HepG2 (cell line): ENCODE measurements at regions not wholly inside any gene's neighbourhood (a gene's known extent, or its start where the extent isn't known, plus 50 kb on each side); places are given as distances from the start of the nearest gene placed in this dataset.

Experiments
- ATAC-seq: fragments of 200-7000 bp; cut with Tn5 transposase; 3 replicates; pipeline ENCODE4 v1.9.1; 2020; ENCODE audit warnings: mild to moderate bottlenecking, moderate library complexity
- BruUV-seq: library from RNA; stranded (reverse); fragments of 400-500 nt; replicated peaks from 2 replicates; lab custom pipeline; 2021; lab: Mats Ljungman, UMichigan
- CTCF ChIA-PET: fragments of 300-600 bp; formaldehyde crosslinking; extraction: SDS; loops from one replicate; lab custom pipeline; 2021; ENCODE audit warnings: low total read pairs, inconsistent platforms, low intra/inter-chr PET ratio; lab: Yijun Ruan, JAX
- POLR2A ChIA-PET: fragments of 350-600 bp; sonication (Branson Sonifier 250); formaldehyde crosslinking; loops from one replicate; lab custom pipeline; 2020; ENCODE audit warnings: antibody characterized with exemption, inconsistent platforms; lab: Yijun Ruan, JAX
- DNase-seq: peaks from one replicate; pipeline ENCODE4 v3.0.0-alpha.2; 2015; ENCODE audit warnings: low spot score
- FAIRE-seq: peaks from 3 replicates; lab custom pipeline; 2011; peaks lifted over from hg19 to GRCh38; lab: Jason Lieb, UNC
- H2AFZ ChIP-seq: one replicate; pipeline ENCODE4 v1.6.1; 2011; ENCODE audit warnings: low read length, inconsistent platforms
- H3K27ac ChIP-seq: fragments of 300-600 bp; 3 replicates; pipeline ENCODE4 v1.8.0; 2011; ENCODE audit warnings: mixed run types, mild to moderate bottlenecking, mixed read lengths, low read length, inconsistent platforms; ENCODE audit not compliant: insufficient read depth; ENCODE audit errors: extremely low read length
- H3K27me3 ChIP-seq, 2 experiments: fragments of 200-600 bp in 1 of 2; 2 replicates in 1 of 2; 3 replicates in 1 of 2; pipeline versions ENCODE4 v1.6.0 to v1.8.0; 2011; ENCODE audit warnings: low read length in 2 of 2, mild to moderate bottlenecking in 2 of 2, moderate library complexity in 2 of 2, inconsistent platforms in 1 of 2; ENCODE audit not compliant: insufficient read depth in 2 of 2, control insufficient read depth in 1 of 2
- H3K36me3 ChIP-seq, 2 experiments: fragments of 200-600 bp in 1 of 2; replicated peaks in 1 of 2; 2 replicates in 1 of 2; 3 replicates in 1 of 2; pipeline versions ENCODE4 v1.5.1 to v1.8.0; 2011; ENCODE audit warnings: low read length in 2 of 2, inconsistent platforms in 1 of 2; ENCODE audit not compliant: insufficient read depth in 2 of 2, control insufficient read depth in 1 of 2
- H3K4me1 ChIP-seq: 2 replicates; pipeline ENCODE4 v1.5.1; 2012; ENCODE audit warnings: low read length, inconsistent platforms; ENCODE audit not compliant: insufficient read depth
- H3K4me2 ChIP-seq: 2 replicates; pipeline ENCODE4 v1.6.0; 2011; ENCODE audit warnings: low read depth, low read length, inconsistent platforms
- H3K4me3 ChIP-seq, 3 experiments: fragments of 200-600 bp in 1 of 3; sonication (generic), shearing (Covaris generic) in 1 of 3; replicated peaks in 1 of 3; 2 replicates each; pipeline ENCODE4 v1.5.1; 2011 to 2016; ENCODE audit warnings: low read length in 3 of 3, inconsistent platforms in 2 of 3, low read depth in 2 of 3, mild to moderate bottlenecking in 2 of 3, control low read depth in 1 of 3, mixed read lengths in 1 of 3; ENCODE audit not compliant: insufficient read depth in 1 of 3
- H3K79me2 ChIP-seq: one replicate; pipeline ENCODE4 v1.6.1; 2011; ENCODE audit warnings: low read length, inconsistent platforms; ENCODE audit not compliant: insufficient read depth
- H3K9ac ChIP-seq: 2 replicates; pipeline ENCODE4 v1.6.0; 2011; ENCODE audit warnings: mild to moderate bottlenecking, low read depth, low read length, inconsistent platforms; ENCODE audit not compliant: insufficient read depth
- H3K9me3 ChIP-seq: 2 replicates; pipeline ENCODE4 v1.5.1; 2012; ENCODE audit warnings: mild to moderate bottlenecking, low read length
- H4K20me1 ChIP-seq: 2 replicates; pipeline ENCODE4 v1.6.0; 2011; ENCODE audit warnings: inconsistent platforms, mild to moderate bottlenecking, low read length, moderate library complexity; ENCODE audit not compliant: insufficient read depth
- CENPT ChIP-seq: sonication (generic); formaldehyde crosslinking; IDR thresholded peaks from 2 replicates; pipeline ENCODE4 v1.8.0; 2022; ENCODE audit warnings: low read depth, mild to moderate bottlenecking, moderate library complexity, missing genetic modification reagents
- FOXP4 ChIP-seq: sonication (generic); formaldehyde crosslinking; IDR thresholded peaks from 2 replicates; pipeline ENCODE4 v1.4.0; 2020; ENCODE audit warnings: missing genetic modification reagents
- HINFP ChIP-seq: sonication (generic); formaldehyde crosslinking; IDR thresholded peaks from 2 replicates; pipeline ENCODE4 v1.4.0; 2020; ENCODE audit warnings: low read depth, mild to moderate bottlenecking, missing genetic modification reagents
- HMGXB3 ChIP-seq: sonication (generic); formaldehyde crosslinking; IDR thresholded peaks from 2 replicates; pipeline ENCODE4 v1.4.0; 2020; ENCODE audit warnings: missing genetic modification reagents, borderline replicate concordance
- MAZ ChIP-seq, 2 experiments: sonication (generic) in 1 of 2; formaldehyde crosslinking in 1 of 2; IDR thresholded peaks; 2 replicates each; pipeline versions ENCODE4 v1.5.0 to v1.6.1; 2012 to 2020; ENCODE audit warnings: low read depth in 2 of 2, mild to moderate bottlenecking in 2 of 2, borderline replicate concordance in 1 of 2, improper control_type of control experiment in 1 of 2, low read length in 1 of 2, missing genetic modification reagents in 1 of 2, moderate library complexity in 1 of 2
- MEF2D ChIP-seq: sonication (generic); formaldehyde crosslinking; IDR thresholded peaks from 2 replicates; pipeline ENCODE4 v1.5.1; 2020; ENCODE audit warnings: mild to moderate bottlenecking, missing genetic modification reagents
- NFKB2 ChIP-seq: sonication (generic); formaldehyde crosslinking; IDR thresholded peaks from 2 replicates; pipeline ENCODE4 v1.4.0; 2020; ENCODE audit warnings: missing genetic modification reagents, borderline replicate concordance
- TAF15 ChIP-seq: fragments of 200-400 bp; formaldehyde crosslinking; IDR thresholded peaks from one replicate; pipeline ENCODE4 v1.6.1; 2018; ENCODE audit warnings: mild to moderate bottlenecking, low read depth, low read length; ENCODE audit not compliant: poor library complexity, severe bottlenecking
- ZMYM4 ChIP-seq: sonication (generic); formaldehyde crosslinking; IDR thresholded peaks from 2 replicates; pipeline ENCODE4 v1.8.1; 2023; ENCODE audit warnings: mild to moderate bottlenecking, missing genetic modification reagents
- ZNF256 ChIP-seq: sonication (generic); formaldehyde crosslinking; conservative IDR thresholded peaks from 2 replicates; pipeline ENCODE4 v1.4.0; 2020; ENCODE audit warnings: missing genetic modification reagents
- ZNF557 ChIP-seq: sonication (generic); formaldehyde crosslinking; IDR thresholded peaks from 2 replicates; pipeline ENCODE4 v1.4.0; 2020; ENCODE audit warnings: missing genetic modification reagents
- ZNF713 ChIP-seq: sonication (generic); formaldehyde crosslinking; IDR thresholded peaks from 2 replicates; pipeline ENCODE4 v1.4.0; 2020; ENCODE audit warnings: mild to moderate bottlenecking, missing genetic modification reagents
- ZNF788 ChIP-seq: sonication (generic); formaldehyde crosslinking; IDR thresholded peaks from 2 replicates; pipeline ENCODE4 v1.5.0; 2020; ENCODE audit warnings: mild to moderate bottlenecking, missing genetic modification reagents, borderline replicate concordance
- ZNF879 ChIP-seq: sonication (generic); formaldehyde crosslinking; IDR thresholded peaks from 2 replicates; pipeline ENCODE4 v1.8.1; 2023; ENCODE audit warnings: missing genetic modification reagents
- ZSCAN9 ChIP-seq: IDR thresholded peaks from 2 replicates; pipeline ENCODE4 v1.6.1; 2016; ENCODE audit warnings: borderline replicate concordance
- WGBS: methylation state at CpG from one replicate; pipeline ENCODE4 v1.1.6; 2017; ENCODE audit warnings: low lambda C conversion rate; 5-methylcytosine and 5-hydroxymethylcytosine counted together
- in situ Hi-C: cut with HindIII; loops from 2 replicates; pipeline ENCODE4 v1.10.0; 2017; ENCODE audit warnings: low pct_unique_long_range_greater_than_20kb; ENCODE audit not compliant: extremely low pct_ligation_motif_present
- intact Hi-C: fragments of 100-400 bp; cut with micrococcal nuclease; formaldehyde crosslinking; loops from one replicate; pipeline ENCODE4 v1.10.0; 2022; ENCODE audit not compliant: unreplicated experiment
- TF ChIP-seq, protein P1 (sequence below): sonication (generic); formaldehyde crosslinking; conservative IDR thresholded peaks from 2 replicates; pipeline ENCODE4 v1.8.0; 2022; ENCODE audit warnings: low read depth, missing genetic modification reagents

DNA sequence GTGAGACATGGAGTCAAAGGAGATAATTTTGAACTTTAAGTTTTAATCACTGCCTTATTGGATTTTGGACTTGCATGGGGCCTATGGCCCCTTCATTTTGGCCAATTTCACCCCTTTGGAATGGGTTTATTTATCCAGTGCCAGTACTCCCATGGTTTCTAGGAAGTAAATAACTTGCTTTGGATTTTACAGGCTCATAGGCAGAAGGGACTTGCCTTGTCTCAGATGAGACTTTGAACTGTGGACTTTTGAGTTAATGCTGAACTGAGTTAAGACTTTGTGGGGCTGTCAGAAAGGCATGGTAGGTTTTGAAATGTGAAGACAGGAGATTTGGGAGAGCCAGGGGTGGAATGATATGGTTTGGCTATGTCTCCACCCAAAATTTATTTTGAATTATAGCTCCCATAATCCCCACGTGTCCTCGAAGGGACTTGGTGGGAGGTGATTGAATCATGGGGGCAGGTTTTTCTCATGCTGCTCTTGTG is 448.1 kb downstream of the NAV3 start:
- FAIRE-seq (no peak), ATAC-seq (no peak), DNase-seq (no peak)
- POLR2A ChIA-PET = no interaction called here
- intact Hi-C loops = no loop called here
- no peaks in the 10 kb centered on the region; a peak in 1 of 5 replicates for H3K27me3 ChIP-seq
- H4K20me1 ChIP-seq = no peaks in the 10 kb centered on the region
- CTCF ChIA-PET = no interaction called here
- in situ Hi-C loops = no loop called here
- 17% methylated on average over 2 of the region's 2 CpGs for WGBS
- BruUV-seq = no TSS peak
- no peak overlapping the region for H3K9ac ChIP-seq
- H3K4me1 ChIP-seq = no peaks in the 10 kb centered on the region
- H3K9me3 ChIP-seq = peaks cover 38% of the 10 kb centered on the region
- H3K27ac ChIP-seq = no peak overlapping the region
- no peak overlapping the region for H3K4me3 ChIP-seq
- no peak overlapping the region for H2AFZ ChIP-seq
- no peaks in the 10 kb centered on the region for H3K79me2 ChIP-seq
- H3K36me3 ChIP-seq = no peaks in the 10 kb centered on the region
- H3K4me2 ChIP-seq = no peak overlapping the region
- no peak for TF ChIP-seq ZNF788 (CRISPR knock-in tag)
- TF ChIP-seq NFKB2 (CRISPR knock-in tag) = no peak
- TF ChIP-seq FOXP4 = no peak
- TF ChIP-seq HMGXB3 = no peak
- TF ChIP-seq ZNF256 (CRISPR knock-in tag) = no peak
- TF ChIP-seq ZSCAN9 (CRISPR knock-in tag) = no peak
- TF ChIP-seq CENPT (CRISPR knock-in tag) = no peak
- no peak for TF ChIP-seq ZNF713 (CRISPR knock-in tag)
- no peak for TF ChIP-seq HINFP (CRISPR knock-in tag)
- TF ChIP-seq MAZ (IDR thresholded peaks at IDR 0.05; ENCODE audit: borderline replicate concordance, low read depth, low read length) = no peak
- TF ChIP-seq MAZ (CRISPR knock-in tag; IDR thresholded peaks at IDR 0.05; ENCODE audit: low read depth) = no peak
- no peak for TF ChIP-seq TAF15
- TF ChIP-seq ZMYM4 (CRISPR knock-in tag) = no peak
- no peak for TF ChIP-seq ZNF879
- no peak for TF ChIP-seq MEF2D (CRISPR knock-in tag)
- TF ChIP-seq, protein P1, sequence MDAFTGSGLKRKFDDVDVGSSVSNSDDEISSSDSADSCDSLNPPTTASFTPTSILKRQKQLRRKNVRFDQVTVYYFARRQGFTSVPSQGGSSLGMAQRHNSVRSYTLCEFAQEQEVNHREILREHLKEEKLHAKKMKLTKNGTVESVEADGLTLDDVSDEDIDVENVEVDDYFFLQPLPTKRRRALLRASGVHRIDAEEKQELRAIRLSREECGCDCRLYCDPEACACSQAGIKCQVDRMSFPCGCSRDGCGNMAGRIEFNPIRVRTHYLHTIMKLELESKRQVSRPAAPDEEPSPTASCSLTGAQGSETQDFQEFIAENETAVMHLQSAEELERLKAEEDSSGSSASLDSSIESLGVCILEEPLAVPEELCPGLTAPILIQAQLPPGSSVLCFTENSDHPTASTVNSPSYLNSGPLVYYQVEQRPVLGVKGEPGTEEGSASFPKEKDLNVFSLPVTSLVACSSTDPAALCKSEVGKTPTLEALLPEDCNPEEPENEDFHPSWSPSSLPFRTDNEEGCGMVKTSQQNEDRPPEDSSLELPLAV (CRISPR knock-in tag) = no peak
- TF ChIP-seq ZNF557 (CRISPR knock-in tag) = no peak
